Lower lobe of right lung (tissue), 2 donors: ENCODE measurements at regions not wholly inside any gene's neighbourhood (a gene's known extent, or its start where the extent isn't known, plus 50 kb on each side); places are given as distances from the start of the nearest gene placed in this dataset.

ENCODE experiments used
- ATAC-seq, 2 donors: fragments of 200-7000 bp; cut with Tn5 transposase; one replicate each; pipeline ENCODE4 v1.9.1; 2020 to 2022; ENCODE audit warnings: mild to moderate bottlenecking in 2 of 2, moderate library complexity in 2 of 2
- DNase-seq: peaks from one replicate; pipeline ENCODE4 v3.0.0-alpha.2; 2020
- H3K27ac ChIP-seq: fragments of 200-600 bp; one replicate; pipeline ENCODE4 v1.8.0; 2022
- H3K27me3 ChIP-seq: fragments of 200-600 bp; one replicate; pipeline ENCODE4 v1.8.0; 2022; ENCODE audit warnings: low read depth
- H3K36me3 ChIP-seq: fragments of 200-600 bp; one replicate; pipeline ENCODE4 v1.8.0; 2022; ENCODE audit warnings: mild to moderate bottlenecking
- H3K4me1 ChIP-seq: fragments of 200-600 bp; one replicate; pipeline ENCODE4 v1.8.0; 2022
- H3K4me3 ChIP-seq: fragments of 200-600 bp; one replicate; pipeline ENCODE4 v1.8.0; 2022; ENCODE audit warnings: mild to moderate bottlenecking
- H3K9me3 ChIP-seq: fragments of 200-600 bp; one replicate; pipeline ENCODE4 v1.8.0; 2022
- intact Hi-C: fragments of 100-400 bp; cut with DNase I; formaldehyde crosslinking; loops from one replicate; pipeline ENCODE4 v1.11.0; 2022
- TF ChIP-seq, protein P1 (sequence below): fragments of 200-600 bp; IDR thresholded peaks from one replicate; pipeline ENCODE4 v1.8.0; 2022; ENCODE audit warnings: antibody characterized with exemption, mild to moderate bottlenecking
- donor health status: DM: no; HTN: yes; CAD: no; lungs with severe emphysema.

DNA sequence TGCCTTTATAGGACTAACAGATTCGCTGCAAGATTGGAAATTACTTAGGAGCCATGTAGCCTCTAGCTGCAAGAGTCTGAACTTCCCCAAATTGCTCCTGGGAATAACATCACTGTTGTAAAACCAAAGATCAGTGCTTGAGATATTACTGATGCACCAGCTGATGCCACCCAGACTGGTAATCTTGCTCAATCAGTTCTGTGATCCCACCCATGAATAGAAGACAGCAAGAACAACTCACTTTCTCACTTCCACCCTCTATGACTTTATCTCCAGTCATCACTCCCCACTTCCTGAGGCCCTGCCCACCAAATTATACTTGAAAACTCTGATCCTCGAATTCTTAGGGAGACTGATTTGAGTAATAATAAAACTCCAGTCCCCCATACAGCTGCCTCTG, 1011.1 kb downstream of the PLA2G4A start:
- intact Hi-C loops, result no loop called here
- H3K4me1 ChIP-seq, result no peaks in the 10 kb centered on the region
- H3K36me3 ChIP-seq, result no peaks in the 10 kb centered on the region
- no peak overlapping the region for H3K27ac ChIP-seq
- H3K4me3 ChIP-seq, result no peak overlapping the region
- no peaks in the 10 kb centered on the region for H3K9me3 ChIP-seq
- TF ChIP-seq, protein P1, sequence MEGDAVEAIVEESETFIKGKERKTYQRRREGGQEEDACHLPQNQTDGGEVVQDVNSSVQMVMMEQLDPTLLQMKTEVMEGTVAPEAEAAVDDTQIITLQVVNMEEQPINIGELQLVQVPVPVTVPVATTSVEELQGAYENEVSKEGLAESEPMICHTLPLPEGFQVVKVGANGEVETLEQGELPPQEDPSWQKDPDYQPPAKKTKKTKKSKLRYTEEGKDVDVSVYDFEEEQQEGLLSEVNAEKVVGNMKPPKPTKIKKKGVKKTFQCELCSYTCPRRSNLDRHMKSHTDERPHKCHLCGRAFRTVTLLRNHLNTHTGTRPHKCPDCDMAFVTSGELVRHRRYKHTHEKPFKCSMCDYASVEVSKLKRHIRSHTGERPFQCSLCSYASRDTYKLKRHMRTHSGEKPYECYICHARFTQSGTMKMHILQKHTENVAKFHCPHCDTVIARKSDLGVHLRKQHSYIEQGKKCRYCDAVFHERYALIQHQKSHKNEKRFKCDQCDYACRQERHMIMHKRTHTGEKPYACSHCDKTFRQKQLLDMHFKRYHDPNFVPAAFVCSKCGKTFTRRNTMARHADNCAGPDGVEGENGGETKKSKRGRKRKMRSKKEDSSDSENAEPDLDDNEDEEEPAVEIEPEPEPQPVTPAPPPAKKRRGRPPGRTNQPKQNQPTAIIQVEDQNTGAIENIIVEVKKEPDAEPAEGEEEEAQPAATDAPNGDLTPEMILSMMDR, result no peak
- no peaks in the 10 kb centered on the region for H3K27me3 ChIP-seq
- no peak for ATAC-seq
- DNase-seq, result no peak

- H3K4me1 ChIP-seq, result no peaks in the 10 kb centered on the region
- no peaks in the 10 kb centered on the region for H3K9me3 ChIP-seq
- no peaks in the 10 kb centered on the region for H3K36me3 ChIP-seq
- DNase-seq, result no peak
- H3K4me3 ChIP-seq, result no peak overlapping the region
- ATAC-seq, result no peak
- TF ChIP-seq, protein P1, result no peak
- H3K27me3 ChIP-seq, result no peaks in the 10 kb centered on the region
- intact Hi-C loops, result no loop called here
- H3K27ac ChIP-seq, result no peak overlapping the region
Measured at GRCh38 chr1:187840557-187840956, 1011.8 kb downstream of the PLA2G4A start.

GRCh38 chr1:187842406-187843165, 1013.8 kb downstream of the PLA2G4A start:
- H3K4me3 ChIP-seq, result no peak overlapping the region
- DNase-seq, result no peak
- H3K36me3 ChIP-seq, result no peaks in the 10 kb centered on the region
- no peaks in the 10 kb centered on the region for H3K9me3 ChIP-seq
- intact Hi-C loops, result no loop called here
- no peaks in the 10 kb centered on the region for H3K27me3 ChIP-seq
- H3K27ac ChIP-seq, result no peak overlapping the region
- ATAC-seq, result no peak
- H3K4me1 ChIP-seq, result no peaks in the 10 kb centered on the region
- TF ChIP-seq, protein P1, result no peak

DNA sequence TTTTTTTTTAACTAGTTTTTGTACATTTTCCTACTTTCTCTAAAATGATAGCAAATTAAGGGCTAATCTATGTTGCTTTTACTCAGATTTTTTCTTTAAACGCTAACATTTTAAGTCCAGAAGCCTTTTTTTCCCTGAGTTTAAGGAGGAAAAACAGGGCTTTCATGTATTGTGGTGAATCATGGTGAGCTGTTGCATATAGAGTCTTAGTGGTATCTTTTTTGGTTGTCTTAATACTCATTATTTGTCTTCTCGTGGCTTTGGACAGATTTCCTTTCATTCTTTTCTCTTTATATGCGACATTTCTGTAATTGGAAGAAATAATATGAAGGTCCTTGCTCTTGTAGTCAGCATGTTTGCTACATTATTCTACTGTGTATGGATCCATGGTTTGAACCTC, 1015.6 kb downstream of the PLA2G4A start:
- H3K27ac ChIP-seq, result no peak overlapping the region
- H3K36me3 ChIP-seq, result no peaks in the 10 kb centered on the region
- no peaks in the 10 kb centered on the region for H3K9me3 ChIP-seq
- no peaks in the 10 kb centered on the region for H3K4me1 ChIP-seq
- no peak overlapping the region for H3K4me3 ChIP-seq
- intact Hi-C loops, result no loop called here
- ATAC-seq (no peak), DNase-seq (no peak)
- H3K27me3 ChIP-seq, result no peaks in the 10 kb centered on the region
- TF ChIP-seq, protein P1, result no peak

DNA sequence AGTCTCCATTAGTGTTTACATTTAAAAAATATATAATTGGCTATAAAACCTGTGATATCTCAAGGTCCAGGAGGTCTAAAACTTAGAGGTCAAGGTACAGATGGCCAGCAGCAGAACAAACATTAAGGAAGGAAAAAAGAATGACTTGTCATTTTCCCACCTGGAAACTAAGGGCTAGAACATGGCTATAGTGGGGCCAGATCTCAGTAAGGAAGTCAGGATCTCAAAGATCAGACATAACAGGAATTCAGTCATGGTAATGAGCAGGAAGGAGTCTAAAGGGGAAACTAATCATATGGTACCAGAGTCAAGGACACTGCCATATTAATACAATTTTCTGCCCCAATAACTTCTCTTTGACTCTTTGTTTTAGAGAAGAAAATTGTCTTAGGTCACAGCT, 1018.8 kb downstream of the PLA2G4A start:
- Histone ChIP-seq H3K9me3 (no peaks in the 10 kb centered on the region), H3K4me3 (no peak overlapping the region), H3K27me3 (no peaks in the 10 kb centered on the region), H3K36me3 (no peaks in the 10 kb centered on the region), H3K4me1 (no peaks in the 10 kb centered on the region), H3K27ac (no peak overlapping the region)
- no peak for ATAC-seq
- intact Hi-C loops, result no loop called here
- TF ChIP-seq, protein P1, result no peak
- DNase-seq, result no peak
